HEK293 (cell line): ENCODE measurements at regions not wholly inside any gene's neighbourhood (a gene's known extent, or its start where the extent isn't known, plus 50 kb on each side); places are given as distances from the start of the nearest gene placed in this dataset.

Experiments
- ZFP41 ChIP-seq: fragments of 450-650 bp; formaldehyde crosslinking; IDR thresholded peaks from 2 replicates; pipeline ENCODE4 v1.5.1; 2016; ENCODE audit warnings: missing biosample characterization, missing genetic modification characterization, borderline replicate concordance
- ZNF362 ChIP-seq: fragments of 450-650 bp; formaldehyde crosslinking; IDR thresholded peaks from 2 replicates; pipeline ENCODE4 v1.5.1; 2016; ENCODE audit warnings: missing biosample characterization, missing genetic modification characterization
- ZNF664 ChIP-seq: fragments of 450-650 bp; formaldehyde crosslinking; IDR thresholded peaks from 2 replicates; pipeline ENCODE4 v1.5.1; 2016; ENCODE audit warnings: missing biosample characterization, missing genetic modification characterization
- ZNF776 ChIP-seq: fragments of 450-650 bp; formaldehyde crosslinking; IDR thresholded peaks from 2 replicates; pipeline ENCODE4 v1.5.0; 2017; ENCODE audit warnings: missing biosample characterization, missing genetic modification characterization, borderline replicate concordance
- TF ChIP-seq, protein P1 (sequence below): fragments of 450-650 bp; formaldehyde crosslinking; IDR thresholded peaks from 2 replicates; pipeline ENCODE4 v1.5.1; 2016; ENCODE audit warnings: missing biosample characterization, missing genetic modification characterization

DNA sequence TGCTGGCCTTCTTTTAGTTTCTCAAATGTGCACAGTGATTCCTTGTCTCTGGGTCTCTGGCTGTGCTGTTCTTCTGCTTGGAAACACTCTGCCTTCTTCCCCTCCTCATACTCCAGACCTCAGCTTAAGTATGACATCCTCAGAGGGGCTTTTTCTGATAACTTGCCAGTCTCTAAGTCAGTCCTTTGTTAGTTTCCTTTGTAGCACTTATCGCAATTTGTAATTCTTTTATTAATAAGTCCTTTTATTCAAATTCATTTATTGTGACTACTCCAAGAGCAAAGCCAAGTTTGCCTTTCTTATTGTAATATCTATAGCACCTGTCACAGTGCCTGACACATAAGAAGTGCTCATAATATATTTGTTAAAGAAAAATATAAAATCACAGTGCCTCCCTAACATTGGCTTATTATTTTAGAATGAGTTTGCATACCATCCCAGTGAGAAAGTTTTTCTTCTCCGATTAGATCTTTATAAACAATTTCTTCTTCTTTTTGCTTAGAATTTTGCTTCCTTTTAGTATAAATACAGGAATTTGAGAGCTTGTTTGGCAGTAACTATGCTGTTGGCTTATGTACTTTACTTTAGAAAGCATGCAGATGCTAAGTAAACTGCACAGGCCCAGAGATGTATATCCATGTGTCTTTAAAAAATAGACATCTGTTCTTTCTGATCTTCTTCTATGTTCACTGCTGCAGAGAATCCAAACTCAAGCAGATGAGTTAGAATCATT is 198.0 kb downstream of the GAS1 start:
- TF ChIP-seq, protein P1, sequence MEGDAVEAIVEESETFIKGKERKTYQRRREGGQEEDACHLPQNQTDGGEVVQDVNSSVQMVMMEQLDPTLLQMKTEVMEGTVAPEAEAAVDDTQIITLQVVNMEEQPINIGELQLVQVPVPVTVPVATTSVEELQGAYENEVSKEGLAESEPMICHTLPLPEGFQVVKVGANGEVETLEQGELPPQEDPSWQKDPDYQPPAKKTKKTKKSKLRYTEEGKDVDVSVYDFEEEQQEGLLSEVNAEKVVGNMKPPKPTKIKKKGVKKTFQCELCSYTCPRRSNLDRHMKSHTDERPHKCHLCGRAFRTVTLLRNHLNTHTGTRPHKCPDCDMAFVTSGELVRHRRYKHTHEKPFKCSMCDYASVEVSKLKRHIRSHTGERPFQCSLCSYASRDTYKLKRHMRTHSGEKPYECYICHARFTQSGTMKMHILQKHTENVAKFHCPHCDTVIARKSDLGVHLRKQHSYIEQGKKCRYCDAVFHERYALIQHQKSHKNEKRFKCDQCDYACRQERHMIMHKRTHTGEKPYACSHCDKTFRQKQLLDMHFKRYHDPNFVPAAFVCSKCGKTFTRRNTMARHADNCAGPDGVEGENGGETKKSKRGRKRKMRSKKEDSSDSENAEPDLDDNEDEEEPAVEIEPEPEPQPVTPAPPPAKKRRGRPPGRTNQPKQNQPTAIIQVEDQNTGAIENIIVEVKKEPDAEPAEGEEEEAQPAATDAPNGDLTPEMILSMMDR (tag by site-specific recombination): no peak
- no peak for TF ChIP-seq ZFP41 (tag by site-specific recombination)
- TF ChIP-seq ZNF362 (tag by site-specific recombination): no peak
- TF ChIP-seq ZNF776: no peak
- TF ChIP-seq ZNF664 (tag by site-specific recombination): no peak
